ENCODE measurements at regions not wholly inside any gene's neighbourhood (a gene's known extent, or its start where the extent isn't known, plus 50 kb on each side); places are given as distances from the start of the nearest gene placed in this dataset.
A peak's percentile ranks its signal among the peaks of the same experiment; 100 is the strongest.
"Not testable (repeated sequence)": the region's sequence is repeated elsewhere in the genome, so short reads cannot be mapped to it uniquely, and the experiment has no call there.

GRCh38 chr14:23694949-23695663 is 58.9 kb downstream of the DHRS2 start:
- no peak for DNase-seq (ENCODE audit: low read depth)

DNA sequence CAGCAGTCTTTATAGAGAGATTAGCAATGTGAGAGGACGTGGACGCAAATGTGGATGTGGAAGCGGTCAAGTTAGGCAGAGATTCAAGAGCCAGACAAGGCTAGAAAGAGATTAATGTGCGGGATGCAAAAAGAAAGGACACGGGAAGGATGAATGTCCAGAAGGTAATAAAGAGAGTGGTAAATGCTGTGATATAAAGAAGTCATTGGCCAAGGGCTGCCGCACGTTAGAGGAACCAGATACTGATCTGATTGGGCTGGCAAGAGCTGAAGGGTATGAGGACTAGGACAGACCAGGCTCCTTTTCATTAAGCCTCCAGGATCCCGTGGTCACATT is 59.5 kb downstream of the DHRS2 start:
- DNase-seq (ENCODE audit: low read depth): no peak

- no peak for DNase-seq (ENCODE audit: low read depth)
Measured at GRCh38 chr14:23696701-23697239, 60.6 kb downstream of the DHRS2 start.

- no peak for DNase-seq (ENCODE audit: low read depth)
Measured at GRCh38 chr14:23697680-23698079, 61.5 kb downstream of the DHRS2 start.

DNA sequence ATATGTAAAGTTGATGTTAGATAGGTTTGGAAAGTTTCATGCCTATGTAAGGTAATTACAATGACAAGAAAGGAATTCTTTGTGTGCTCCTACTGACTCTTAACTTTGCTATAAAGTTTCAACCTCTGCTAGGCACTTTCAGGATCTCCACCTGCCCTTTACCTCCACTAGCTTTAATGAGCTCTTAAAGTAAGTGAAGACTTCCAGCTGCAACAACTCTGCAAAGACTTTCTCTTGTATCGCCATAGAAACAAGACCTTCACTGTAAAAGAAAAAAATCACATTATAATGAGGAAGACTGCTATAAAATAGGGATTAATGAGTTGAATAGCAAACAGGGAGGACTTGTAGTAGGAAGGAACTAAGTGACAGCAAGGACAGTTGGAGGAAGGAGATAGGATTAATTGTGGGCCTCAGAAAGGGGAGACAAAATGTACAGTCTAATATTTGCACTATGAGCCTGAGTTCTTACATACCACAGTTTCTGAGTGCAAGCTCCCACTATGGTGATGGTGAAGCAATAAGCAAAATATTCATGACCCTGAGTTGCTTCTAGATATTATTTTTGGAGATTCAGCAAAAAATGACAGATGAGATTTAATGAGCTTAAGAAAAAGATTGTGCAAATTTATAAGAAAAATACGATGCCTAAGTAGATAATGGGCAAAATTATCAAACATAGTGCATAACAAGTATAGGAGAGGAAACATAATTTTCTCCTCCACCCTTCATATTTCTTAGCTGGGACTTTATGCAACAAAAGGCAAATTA is 66.7 kb downstream of the DHRS2 start:
- DNase-seq (ENCODE audit: low read depth): no peak

- no peak for DNase-seq (ENCODE audit: low read depth)
Measured at GRCh38 chr14:23704890-23705289, 68.7 kb downstream of the DHRS2 start.

- DNase-seq (ENCODE audit: low read depth): no peak
Measured at GRCh38 chr14:23707415-23707814, 71.3 kb downstream of the DHRS2 start.

DNA sequence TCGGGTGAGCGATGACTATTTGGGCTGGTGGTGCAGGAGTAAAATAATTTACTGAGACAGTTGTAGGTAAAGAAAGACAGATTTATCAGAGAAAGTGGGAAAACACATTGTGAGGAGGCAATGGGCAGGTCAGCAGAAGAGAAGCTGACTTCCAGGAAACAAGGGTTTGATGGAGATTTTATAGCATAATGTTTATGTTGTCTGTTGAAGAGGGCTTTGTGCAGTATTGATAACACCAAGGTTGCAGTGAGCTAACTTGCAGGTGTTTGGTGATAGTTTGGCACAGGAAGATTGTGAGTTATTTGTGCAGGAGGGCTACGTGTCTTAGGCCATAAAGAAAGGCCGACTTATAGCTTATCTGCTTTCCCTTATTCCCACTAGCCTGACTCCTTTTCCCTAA is 72.2 kb downstream of the DHRS2 start:
- no peak for DNase-seq (ENCODE audit: low read depth)

GRCh38 chr14:23709923-23710322 is 73.8 kb downstream of the DHRS2 start:
- no peak for DNase-seq (ENCODE audit: low read depth)

GRCh38 chr14:23712287-23712686 is 76.1 kb downstream of the DHRS2 start:
- no peak for DNase-seq (ENCODE audit: low read depth)

DNA sequence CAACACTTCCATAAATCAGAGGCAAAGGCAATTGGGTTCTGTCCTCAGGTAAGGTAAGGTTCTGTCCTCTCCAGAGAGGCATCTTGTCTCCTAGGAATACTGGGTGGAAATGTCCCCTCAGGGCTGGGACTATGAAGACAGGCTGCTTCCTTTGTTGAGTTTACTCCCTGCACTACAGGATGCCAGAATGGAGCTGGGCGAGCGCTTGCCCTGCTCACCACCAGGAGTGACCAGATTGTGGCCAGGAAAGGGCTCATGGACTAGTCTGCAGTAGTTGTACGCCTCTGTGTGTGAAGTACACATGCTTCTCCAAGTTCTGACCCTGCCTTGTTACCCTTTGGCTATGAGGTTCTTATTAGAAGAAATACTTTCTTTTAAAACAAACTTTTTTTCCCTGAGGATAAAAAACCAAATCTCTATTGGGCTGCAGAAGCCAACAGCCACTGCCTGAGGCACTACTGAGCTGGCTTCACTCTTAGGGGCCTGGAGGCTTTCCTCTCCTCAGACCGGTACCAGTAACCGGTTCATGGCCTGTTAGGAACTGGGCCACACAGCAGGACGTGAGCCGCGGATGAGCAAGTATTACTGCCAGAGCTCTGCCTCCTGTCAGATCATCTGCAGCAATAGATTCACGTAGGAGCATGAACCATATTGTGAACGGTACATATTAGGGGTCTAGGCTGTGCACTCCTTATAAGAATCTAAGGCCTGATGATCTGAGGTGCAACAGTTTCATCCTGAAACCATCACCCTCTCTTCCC is 83.2 kb downstream of the DHRS2 start:
- DNase-seq (ENCODE audit: low read depth): no peak

- no peak for DNase-seq (ENCODE audit: low read depth)
Measured at GRCh38 chr14:23722675-23723074, 86.5 kb downstream of the DHRS2 start.

DNA sequence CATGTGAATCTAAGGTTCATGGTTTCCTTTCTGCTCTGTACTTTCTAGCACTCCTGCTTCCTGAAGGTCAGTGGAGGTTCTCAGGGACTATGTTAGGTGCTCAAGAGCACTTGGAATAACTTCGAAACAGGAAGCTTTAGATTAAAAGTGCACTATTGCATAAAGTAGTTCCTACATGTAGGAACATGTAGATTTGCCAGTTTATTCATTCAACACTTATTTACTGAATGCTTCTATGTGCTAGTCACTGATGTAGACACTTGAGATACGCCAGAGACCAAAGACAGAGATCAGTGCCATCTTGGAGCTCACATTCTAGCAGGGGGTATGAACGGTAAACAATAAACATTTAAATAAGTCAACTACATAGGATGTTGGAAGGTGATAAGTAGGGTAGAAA is 87.7 kb downstream of the DHRS2 start:
- DNase-seq (ENCODE audit: low read depth): no peak

DNA sequence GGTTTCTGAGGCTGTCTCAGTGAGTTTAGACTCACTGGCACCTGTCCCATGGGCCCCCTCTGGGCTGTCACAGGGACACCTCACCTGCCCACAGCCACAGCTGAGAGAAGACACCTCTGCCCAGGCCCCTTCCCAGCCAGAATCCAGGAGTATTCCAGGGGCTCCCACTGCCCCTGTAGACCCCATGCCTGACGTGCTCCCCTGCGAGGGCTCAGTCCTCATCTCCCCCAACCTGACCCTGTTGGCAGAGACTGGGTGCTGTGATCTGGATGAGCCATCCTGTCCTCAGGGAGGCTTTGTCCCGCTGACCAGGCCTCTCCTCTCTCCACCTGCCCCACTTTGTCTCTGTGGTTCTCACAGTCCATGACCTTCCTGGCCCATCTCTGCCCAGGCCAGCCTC is 89.4 kb downstream of the DHRS2 start:
- DNase-seq (ENCODE audit: low read depth): no peak

DNA sequence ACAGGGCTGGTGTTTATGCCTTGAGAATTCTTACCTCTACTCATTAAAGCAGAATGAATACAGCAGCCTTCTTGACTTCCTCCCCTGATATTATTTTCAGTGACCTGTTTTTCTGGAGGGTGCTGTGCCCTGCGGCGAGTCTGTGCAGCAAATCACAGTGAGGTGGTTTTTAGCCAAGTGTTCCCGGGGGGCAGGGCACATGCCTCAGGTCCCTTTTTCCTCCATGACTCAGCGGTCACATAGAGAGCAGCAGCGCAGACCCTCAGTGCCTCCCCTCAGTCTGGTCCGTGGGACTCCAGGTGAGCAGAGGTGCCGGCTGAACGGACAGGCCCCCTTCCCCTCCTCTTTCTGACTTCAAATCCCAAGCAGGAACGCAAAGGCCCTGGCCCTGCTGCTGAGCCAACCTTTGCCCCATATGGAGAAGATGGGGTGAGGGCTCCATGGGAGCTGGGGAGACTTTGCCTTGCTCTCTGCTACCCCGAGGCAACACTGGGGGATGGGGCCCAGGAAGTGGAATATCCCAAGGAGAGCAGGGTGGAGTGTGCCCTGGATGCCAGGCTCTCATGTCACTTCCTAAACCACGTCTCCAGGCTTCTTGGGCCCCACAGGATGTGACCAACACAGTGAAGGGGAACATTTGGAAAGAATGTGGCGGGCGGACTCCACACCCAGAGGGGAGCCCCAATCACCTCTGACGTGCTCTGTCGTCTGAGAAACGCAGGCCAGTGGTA is 90.0 kb downstream of the DHRS2 start:
- no peak for DNase-seq (ENCODE audit: low read depth)

GRCh38 chr14:23727566-23728335 is 91.6 kb downstream of the DHRS2 start:
- DNase-seq (ENCODE audit: low read depth): peak; percentile 47

DNA sequence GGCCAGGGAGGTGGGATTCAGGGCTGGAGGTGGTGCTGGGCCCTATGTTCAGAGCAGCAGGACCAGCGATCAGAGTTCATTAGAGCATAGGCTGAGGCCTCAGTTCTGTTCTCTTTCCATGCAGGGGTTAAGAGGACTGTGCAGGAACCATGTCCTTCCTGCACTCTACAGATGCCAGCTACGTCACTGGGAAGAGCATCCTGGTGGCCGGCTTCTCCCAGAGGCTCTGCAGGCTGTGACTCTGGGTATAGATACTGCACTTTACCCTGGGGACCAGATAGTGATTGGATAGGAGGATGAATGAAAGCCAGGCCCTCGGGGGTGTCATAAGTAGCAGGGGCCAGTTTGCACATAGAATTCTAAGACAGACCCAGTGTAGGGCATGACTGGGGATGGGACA is 92.6 kb downstream of the DHRS2 start:
- no peak for DNase-seq (ENCODE audit: low read depth)

DNA sequence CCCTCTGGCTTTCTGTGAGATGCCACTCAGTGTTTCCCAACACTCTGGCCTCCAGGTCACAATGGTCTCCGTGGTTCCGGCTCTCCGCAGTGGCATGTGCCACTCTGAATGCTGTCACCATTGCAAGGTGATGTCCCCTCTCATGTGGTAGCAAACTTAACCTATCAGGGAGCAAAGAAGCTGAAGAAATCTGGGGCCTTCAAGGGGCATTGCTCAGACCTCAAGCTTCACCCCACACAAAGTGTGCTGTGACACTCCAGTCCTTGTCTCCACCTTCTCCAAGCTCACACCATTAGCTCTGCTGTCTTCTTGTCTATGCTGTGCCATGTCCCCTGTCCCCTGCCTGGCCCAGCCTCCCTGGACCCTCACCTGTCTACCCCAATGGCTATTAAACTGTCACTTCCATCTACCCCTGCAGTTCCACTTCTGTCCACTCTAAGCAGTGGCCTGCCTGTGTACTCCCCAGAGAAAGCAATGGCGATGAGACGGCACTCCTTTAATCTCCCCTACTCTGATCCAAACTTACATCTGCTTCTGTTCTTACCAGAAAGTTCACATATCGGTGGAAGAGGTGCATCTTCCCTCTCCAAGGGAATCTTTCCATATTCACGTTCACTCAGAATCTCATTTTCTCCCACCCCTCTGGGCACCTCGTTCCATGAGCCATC is 93.7 kb downstream of the DHRS2 start:
- no peak for DNase-seq (ENCODE audit: low read depth)

GRCh38 chr14:23735394-23735793 is 99.2 kb downstream of the DHRS2 start:
- DNase-seq (ENCODE audit: low read depth): no peak

GRCh38 chr14:23744368-23744767 is 108.2 kb downstream of the DHRS2 start:
- not testable (repeated sequence) for DNase-seq (ENCODE audit: low read depth)

GRCh38 chr14:23750357-23750756 is 114.2 kb downstream of the DHRS2 start:
- DNase-seq (ENCODE audit: low read depth): no peak

Measured in iris pigment epithelial cell (primary cell).